ENCODE measurements at regions not wholly inside any gene's neighbourhood (a gene's known extent, or its start where the extent isn't known, plus 50 kb on each side); places are given as distances from the start of the nearest gene placed in this dataset.

- TF ChIP-seq CTCF (IDR thresholded peaks at IDR 0.05; ENCODE audit: low read depth, low read length, poor library complexity, severe bottlenecking) (no peak), EZH2phosphoT487 (IDR thresholded peaks at IDR 0.05; ENCODE audit: borderline replicate concordance, low read length) (no peak)
These were observed 746.7 kb upstream of the C9orf72 start for GRCh38 chr9:28319981-28320380.

Measured in DOHH2 (cell line).